MM.1S (cell line): ENCODE measurements at regions not wholly inside any gene's neighbourhood (a gene's known extent, or its start where the extent isn't known, plus 50 kb on each side); places are given as distances from the start of the nearest gene placed in this dataset.

Experiments used
- DNase-seq: peaks from one replicate; pipeline ENCODE4 v3.0.0-alpha.2; 2015
- H2AFZ ChIP-seq: fragments of 300-600 bp; sonication (generic); 2 replicates; pipeline ENCODE4 v1.6.0; 2016; ENCODE audit warnings: antibody characterized with exemption, low read length
- H3F3A ChIP-seq: fragments of 300-600 bp; sonication (generic); 2 replicates; pipeline ENCODE4 v1.6.1; 2016; ENCODE audit warnings: mild to moderate bottlenecking, antibody characterized with exemption, low read length, moderate library complexity, mixed read lengths; ENCODE audit not compliant: insufficient read depth
- H3K27ac ChIP-seq: fragments of 300-600 bp; sonication (generic); 2 replicates; pipeline ENCODE4 v1.5.1; 2016; ENCODE audit warnings: mild to moderate bottlenecking, low read length
- H3K27me3 ChIP-seq: fragments of 300-600 bp; sonication (generic); replicated peaks from 2 replicates; pipeline ENCODE4 v1.6.0; 2016; ENCODE audit warnings: low read length; ENCODE audit not compliant: insufficient read depth
- H3K36me3 ChIP-seq: fragments of 300-600 bp; sonication (generic); replicated peaks from 2 replicates; pipeline ENCODE4 v1.6.1; 2016; ENCODE audit warnings: mild to moderate bottlenecking, low read length, mixed read lengths; ENCODE audit not compliant: insufficient read depth
- H3K4me1 ChIP-seq: fragments of 300-600 bp; sonication (generic); 2 replicates; pipeline ENCODE4 v1.6.1; 2016; ENCODE audit warnings: low read length, mixed read lengths
- H3K4me2 ChIP-seq: fragments of 300-600 bp; sonication (generic); 2 replicates; pipeline ENCODE4 v1.6.0; 2016; ENCODE audit warnings: low read depth, low read length
- H3K4me3 ChIP-seq: fragments of 300-600 bp; sonication (generic); 2 replicates; pipeline ENCODE4 v1.5.1; 2016; ENCODE audit warnings: low read length, mixed read lengths
- H3K79me2 ChIP-seq: fragments of 300-600 bp; sonication (generic); 2 replicates; pipeline ENCODE4 v1.6.1; 2016; ENCODE audit warnings: mixed run types, low read length, mixed read lengths
- H3K9ac ChIP-seq: fragments of 300-600 bp; sonication (generic); 2 replicates; pipeline ENCODE4 v1.6.1; 2016; ENCODE audit warnings: low read length, mixed read lengths
- H3K9me2 ChIP-seq: fragments of 300-600 bp; sonication (generic); replicated peaks from 2 replicates; pipeline ENCODE4 v1.6.1; 2016; ENCODE audit warnings: mild to moderate bottlenecking, low read length, mixed read lengths; ENCODE audit not compliant: insufficient read depth
- H3K9me3 ChIP-seq: fragments of 300-600 bp; sonication (generic); replicated peaks from 2 replicates; pipeline ENCODE4 v1.6.1; 2016; ENCODE audit warnings: mild to moderate bottlenecking, low read length, mixed read lengths; ENCODE audit not compliant: insufficient read depth
- H4K20me1 ChIP-seq: fragments of 300-600 bp; sonication (generic); 2 replicates; pipeline ENCODE4 v1.6.1; 2016; ENCODE audit warnings: mild to moderate bottlenecking, low read length, moderate library complexity, mixed read lengths; ENCODE audit not compliant: insufficient read depth
- EZH2 ChIP-seq: fragments of 300-600 bp; sonication (generic); optimal IDR thresholded peaks from 2 replicates; pipeline ENCODE3; 2017; ENCODE audit warnings: low read depth, mild to moderate bottlenecking, antibody characterized with exemption, low read length, mixed read lengths
- EZH2phosphoT487 ChIP-seq: fragments of 300-600 bp; sonication (generic); IDR thresholded peaks from 2 replicates; pipeline ENCODE4 v1.6.1; 2018; ENCODE audit warnings: antibody characterized with exemption, low read length
- TF ChIP-seq, protein P1 (sequence below): fragments of 300-600 bp; sonication (generic); IDR thresholded peaks from 2 replicates; pipeline ENCODE4 v1.5.1; 2016; ENCODE audit warnings: antibody characterized with exemption, low read length, mixed read lengths

DNA sequence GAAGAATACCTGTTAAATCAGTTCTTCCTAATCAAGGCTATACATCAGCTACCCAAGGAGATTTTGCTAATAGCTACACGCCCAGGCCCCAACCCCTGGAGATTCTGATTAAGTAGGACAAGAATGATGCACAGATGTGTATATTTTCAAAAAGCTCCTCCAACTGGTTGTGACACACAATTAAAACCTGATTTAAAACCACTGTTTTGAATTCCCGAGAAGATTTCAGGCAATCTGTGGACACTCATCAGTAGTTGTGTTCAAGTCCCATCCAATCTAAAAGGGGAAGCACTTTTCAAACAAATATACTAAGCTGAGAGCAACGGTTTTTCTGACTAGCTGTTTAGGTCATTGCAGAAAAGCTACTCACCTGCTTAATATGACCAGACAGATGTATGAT, 118.9 kb upstream of the NHSL1 start:
- no peaks in the 10 kb centered on the region for H3K4me1 ChIP-seq
- no peak for DNase-seq
- no peak overlapping the region for H3K4me2 ChIP-seq
- no peaks in the 10 kb centered on the region for H3K9me3 ChIP-seq
- H3F3A ChIP-seq: no peaks in the 10 kb centered on the region
- no peak overlapping the region for H3K4me3 ChIP-seq
- no peak overlapping the region for H3K27ac ChIP-seq
- H4K20me1 ChIP-seq: no peaks in the 10 kb centered on the region
- H2AFZ ChIP-seq: no peak overlapping the region
- H3K79me2 ChIP-seq: no peaks in the 10 kb centered on the region
- no peaks in the 10 kb centered on the region; the same call in 1 of the 2 replicates for H3K36me3 ChIP-seq
- no peaks in the 10 kb centered on the region for H3K27me3 ChIP-seq
- TF ChIP-seq EZH2phosphoT487: no peak
- TF ChIP-seq, protein P1, sequence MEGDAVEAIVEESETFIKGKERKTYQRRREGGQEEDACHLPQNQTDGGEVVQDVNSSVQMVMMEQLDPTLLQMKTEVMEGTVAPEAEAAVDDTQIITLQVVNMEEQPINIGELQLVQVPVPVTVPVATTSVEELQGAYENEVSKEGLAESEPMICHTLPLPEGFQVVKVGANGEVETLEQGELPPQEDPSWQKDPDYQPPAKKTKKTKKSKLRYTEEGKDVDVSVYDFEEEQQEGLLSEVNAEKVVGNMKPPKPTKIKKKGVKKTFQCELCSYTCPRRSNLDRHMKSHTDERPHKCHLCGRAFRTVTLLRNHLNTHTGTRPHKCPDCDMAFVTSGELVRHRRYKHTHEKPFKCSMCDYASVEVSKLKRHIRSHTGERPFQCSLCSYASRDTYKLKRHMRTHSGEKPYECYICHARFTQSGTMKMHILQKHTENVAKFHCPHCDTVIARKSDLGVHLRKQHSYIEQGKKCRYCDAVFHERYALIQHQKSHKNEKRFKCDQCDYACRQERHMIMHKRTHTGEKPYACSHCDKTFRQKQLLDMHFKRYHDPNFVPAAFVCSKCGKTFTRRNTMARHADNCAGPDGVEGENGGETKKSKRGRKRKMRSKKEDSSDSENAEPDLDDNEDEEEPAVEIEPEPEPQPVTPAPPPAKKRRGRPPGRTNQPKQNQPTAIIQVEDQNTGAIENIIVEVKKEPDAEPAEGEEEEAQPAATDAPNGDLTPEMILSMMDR: no peak
- TF ChIP-seq EZH2: no peak
- H3K9ac ChIP-seq: no peak overlapping the region
- H3K9me2 ChIP-seq: no peaks in the 10 kb centered on the region

DNA sequence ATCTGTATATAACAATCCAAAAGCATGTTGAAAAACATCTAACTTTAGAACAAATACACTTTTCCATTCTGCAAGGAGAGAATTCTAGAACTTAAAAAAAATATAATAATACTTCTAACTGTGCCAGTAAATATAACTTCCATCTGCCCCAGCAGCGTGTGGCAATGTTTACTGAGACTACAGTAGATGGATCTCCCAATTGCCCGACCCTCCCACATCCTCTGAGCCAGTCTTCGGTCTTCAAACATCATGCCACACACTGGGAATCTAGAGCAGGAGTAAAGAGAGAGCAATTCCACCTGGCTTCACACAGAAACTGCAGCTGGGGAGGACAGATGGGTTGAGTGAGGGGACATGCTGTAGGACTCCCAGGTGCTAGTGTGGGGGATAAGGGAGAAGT, 121.3 kb upstream of the NHSL1 start:
- Histone ChIP-seq H4K20me1 (no peaks in the 10 kb centered on the region), H3K4me2 (no peak overlapping the region), H3K27ac (no peak overlapping the region), H3K9me3 (no peaks in the 10 kb centered on the region), H3K4me1 (no peaks in the 10 kb centered on the region), H2AFZ (no peak overlapping the region), H3K9me2 (no peaks in the 10 kb centered on the region), H3K27me3 (no peaks in the 10 kb centered on the region), H3K9ac (no peak overlapping the region), H3F3A (no peaks in the 10 kb centered on the region), H3K36me3 (no peaks in the 10 kb centered on the region), H3K79me2 (no peaks in the 10 kb centered on the region), H3K4me3 (no peak overlapping the region)
- DNase-seq: no peak
- no peak for TF ChIP-seq EZH2
- TF ChIP-seq, protein P1: no peak
- TF ChIP-seq EZH2phosphoT487: no peak

DNA sequence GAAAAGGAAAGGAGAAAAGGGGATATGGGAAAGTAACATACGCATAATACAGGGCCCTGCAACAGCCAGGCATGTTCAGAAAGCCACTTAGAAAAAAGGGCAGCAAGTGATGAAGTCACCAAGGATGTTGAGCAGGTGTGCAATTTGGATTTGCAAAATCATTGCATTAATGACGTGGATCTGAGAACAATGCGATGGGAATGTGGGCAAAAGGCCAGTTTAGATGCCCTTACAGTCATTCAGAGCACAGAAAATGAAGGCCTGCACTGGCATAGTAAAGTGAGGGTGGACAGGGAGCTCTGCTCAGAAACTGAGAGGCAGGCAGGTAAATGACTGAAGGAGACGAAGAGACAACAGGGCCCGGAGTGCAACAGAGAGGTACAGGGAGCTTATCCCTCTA, 123.7 kb upstream of the NHSL1 start:
- no peaks in the 10 kb centered on the region for H3K36me3 ChIP-seq
- TF ChIP-seq EZH2phosphoT487 (no peak), EZH2 (no peak)
- TF ChIP-seq, protein P1: no peak
- H3K4me3 ChIP-seq: no peak overlapping the region
- H3K4me1 ChIP-seq: no peaks in the 10 kb centered on the region
- H3F3A ChIP-seq: no peaks in the 10 kb centered on the region
- DNase-seq: no peak
- no peaks in the 10 kb centered on the region for H3K79me2 ChIP-seq
- no peaks in the 10 kb centered on the region for H4K20me1 ChIP-seq
- no peaks in the 10 kb centered on the region for H3K9me2 ChIP-seq
- no peak overlapping the region for H3K27ac ChIP-seq
- no peak overlapping the region for H3K4me2 ChIP-seq
- H3K9ac ChIP-seq: no peak overlapping the region
- H3K27me3 ChIP-seq: no peaks in the 10 kb centered on the region
- no peaks in the 10 kb centered on the region for H3K9me3 ChIP-seq
- no peak overlapping the region for H2AFZ ChIP-seq

DNA sequence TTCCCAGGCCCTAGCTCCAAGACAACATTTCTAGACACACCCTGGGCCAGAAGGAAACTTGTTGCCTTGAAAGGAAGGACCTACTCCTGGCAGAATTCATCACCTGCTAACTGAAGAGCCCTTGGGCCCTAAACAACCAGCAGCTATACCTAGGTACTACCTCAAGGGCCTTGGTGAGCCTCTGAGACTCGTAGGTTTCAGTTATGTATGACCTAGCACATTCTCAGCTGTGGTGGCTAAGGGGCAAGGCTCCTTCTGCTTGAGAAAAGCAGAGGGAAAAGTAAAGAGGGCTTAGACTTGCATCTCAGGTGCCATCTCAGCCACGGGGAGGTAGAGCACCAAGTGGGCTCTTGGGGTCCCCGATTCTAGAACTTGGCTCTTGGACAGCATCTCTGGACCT, 132.3 kb upstream of the NHSL1 start:
- Histone ChIP-seq H3K4me2 (no peak overlapping the region), H3K9ac (no peak overlapping the region), H2AFZ (no peak overlapping the region), H3K36me3 (no peaks in the 10 kb centered on the region), H3K9me2 (no peaks in the 10 kb centered on the region), H3K9me3 (no peaks in the 10 kb centered on the region), H3K4me3 (no peak overlapping the region), H3K27ac (no peak overlapping the region), H3F3A (no peaks in the 10 kb centered on the region), H3K27me3 (no peaks in the 10 kb centered on the region), H4K20me1 (no peaks in the 10 kb centered on the region), H3K4me1 (no peaks in the 10 kb centered on the region), H3K79me2 (no peaks in the 10 kb centered on the region)
- no peak for DNase-seq
- TF ChIP-seq EZH2phosphoT487 (no peak), EZH2 (no peak)
- TF ChIP-seq, protein P1: no peak
